Keratinocyte (primary cell): ENCODE measurements at regions not wholly inside any gene's neighbourhood (a gene's known extent, or its start where the extent isn't known, plus 50 kb on each side); places are given as distances from the start of the nearest gene placed in this dataset.

Source experiments
- DNase-seq: peaks from one replicate; pipeline ENCODE4 v3.0.0-alpha.2; 2011; ENCODE audit warnings: low read depth, missing footprints, low spot score
- FAIRE-seq: peaks from 2 replicates; lab custom pipeline; 2011; peaks lifted over from hg19 to GRCh38; lab: Jason Lieb, UNC
- H2AFZ ChIP-seq: 2 replicates; pipeline ENCODE4 v1.6.0; 2012; ENCODE audit warnings: low read length, control low read depth, inconsistent platforms; ENCODE audit not compliant: control insufficient read depth
- H3K27ac ChIP-seq: 2 replicates; pipeline ENCODE4 v1.5.1; 2011; ENCODE audit warnings: low read length; ENCODE audit not compliant: control insufficient read depth, insufficient read depth
- H3K27me3 ChIP-seq: 3 replicates; pipeline ENCODE4 v1.6.0; 2011; ENCODE audit warnings: low read length; ENCODE audit not compliant: control insufficient read depth, insufficient read depth; ENCODE audit errors: extremely low read depth
- H3K36me3 ChIP-seq, 2 experiments: 2 replicates in 1 of 2; 3 replicates in 1 of 2; pipeline ENCODE4 v1.5.1; 2011; ENCODE audit warnings: low read length in 2 of 2, mild to moderate bottlenecking in 1 of 2; ENCODE audit not compliant: control insufficient read depth in 2 of 2, insufficient read depth in 2 of 2; ENCODE audit errors: extremely low read depth in 1 of 2
- H3K4me1 ChIP-seq: 3 replicates; pipeline ENCODE4 v1.5.1; 2011; ENCODE audit warnings: low read length; ENCODE audit not compliant: control insufficient read depth, insufficient read depth; ENCODE audit errors: extremely low read depth
- H3K4me2 ChIP-seq: 3 replicates; pipeline ENCODE4 v1.6.0; 2011; ENCODE audit warnings: low read depth, low read length; ENCODE audit not compliant: control insufficient read depth, insufficient read depth; ENCODE audit errors: extremely low read depth
- H3K4me3 ChIP-seq, 3 experiments: fragments of 200-600 bp in 1 of 3; sonication (generic) in 1 of 3; 2 replicates in 2 of 3; 3 replicates in 1 of 3; pipeline ENCODE4 v1.5.1; 2011 to 2016; ENCODE audit warnings: low read length in 3 of 3, mild to moderate bottlenecking in 3 of 3, control low read depth in 2 of 3, inconsistent platforms in 1 of 3, low read depth in 1 of 3, mixed read lengths in 1 of 3, mixed run types in 1 of 3, moderate library complexity in 1 of 3; ENCODE audit not compliant: control insufficient read depth in 2 of 3, insufficient read depth in 2 of 3; ENCODE audit errors: extremely low read depth in 1 of 3
- H3K79me2 ChIP-seq: 2 replicates; pipeline ENCODE4 v1.6.0; 2012; ENCODE audit warnings: low read length; ENCODE audit not compliant: control insufficient read depth, insufficient read depth
- H3K9ac ChIP-seq: 3 replicates; pipeline ENCODE4 v1.6.0; 2011; ENCODE audit warnings: low read length; ENCODE audit not compliant: control insufficient read depth, insufficient read depth; ENCODE audit errors: extremely low read depth
- H3K9me1 ChIP-seq: 3 replicates; pipeline ENCODE4 v1.6.0; 2011; ENCODE audit warnings: low read length; ENCODE audit not compliant: control insufficient read depth, insufficient read depth; ENCODE audit errors: extremely low read depth
- H3K9me3 ChIP-seq: 2 replicates; pipeline ENCODE4 v1.5.1; 2012; ENCODE audit warnings: low read depth, low read length; ENCODE audit not compliant: control insufficient read depth
- H4K20me1 ChIP-seq: 3 replicates; pipeline ENCODE4 v1.6.0; 2011; ENCODE audit warnings: low read length; ENCODE audit not compliant: control insufficient read depth, insufficient read depth; ENCODE audit errors: extremely low read depth
- CTCF ChIP-seq, 3 experiments: IDR thresholded peaks in 1 of 3; conservative IDR thresholded peaks in 1 of 3; optimal IDR thresholded peaks in 1 of 3; 2 replicates in 2 of 3; 3 replicates in 1 of 3; pipeline versions ENCODE3 to v1.5.1; 2011; ENCODE audit warnings: low read length in 3 of 3, mild to moderate bottlenecking in 3 of 3, moderate library complexity in 2 of 3, control low read depth in 1 of 3, inconsistent platforms in 1 of 3; ENCODE audit not compliant: insufficient read depth in 2 of 3; ENCODE audit errors: extremely low read depth in 1 of 3
- EZH2 ChIP-seq: IDR thresholded peaks from one replicate; pipeline ENCODE4 v1.6.1; 2012; ENCODE audit warnings: inconsistent platforms, mild to moderate bottlenecking, low read length, moderate library complexity
- dilution Hi-C: fragments of 300-500 bp; cut with MboI; formaldehyde crosslinking; loops from one replicate; pipeline ENCODE4 v1.7.0; 2020; ENCODE audit warnings: low sequenced_read_pairs; ENCODE audit not compliant: extremely low pct_ligation_motif_present

- TF ChIP-seq CTCF (optimal IDR thresholded peaks at IDR 0.05 in 1 of 3, IDR thresholded peaks at IDR 0.05 in 1 of 3, conservative IDR thresholded peaks at IDR 0.05 in 1 of 3; ENCODE audit: extremely low read depth in 1 of 3, insufficient read depth in 2 of 3, low read length in 3 of 3) (no peak), EZH2 (no peak)
- no peak overlapping the region for H3K4me2 ChIP-seq
- H3K27ac ChIP-seq: no peak overlapping the region
- H3K9me3 ChIP-seq: no peaks in the 10 kb centered on the region
- H3K79me2 ChIP-seq: no peaks in the 10 kb centered on the region
- H2AFZ ChIP-seq: no peak overlapping the region
- no peak for FAIRE-seq
- peaks cover 8% of the 10 kb centered on the region for H3K27me3 ChIP-seq
- H3K4me1 ChIP-seq: peaks cover 5% of the 10 kb centered on the region
- dilution Hi-C loops: no loop called here
- H3K9me1 ChIP-seq: no peaks in the 10 kb centered on the region
- H3K4me3 ChIP-seq: no peak overlapping the region
- DNase-seq: no peak
- H4K20me1 ChIP-seq: no peaks in the 10 kb centered on the region
- H3K36me3 ChIP-seq: no peaks in the 10 kb centered on the region
- no peak overlapping the region for H3K9ac ChIP-seq
Observed at GRCh38 chr16:86926181-86927094, 348.1 kb downstream of the FOXL1 start.

- no peak overlapping the region for H2AFZ ChIP-seq
- H3K36me3 ChIP-seq: no peaks in the 10 kb centered on the region
- H4K20me1 ChIP-seq: no peaks in the 10 kb centered on the region
- H3K4me1 ChIP-seq: peaks cover 5% of the 10 kb centered on the region
- DNase-seq: no peak
- no peak overlapping the region for H3K9ac ChIP-seq
- no peak overlapping the region for H3K4me2 ChIP-seq
- H3K4me3 ChIP-seq: no peak overlapping the region
- dilution Hi-C loops: no loop called here
- no peak for FAIRE-seq
- peaks cover 5% of the 10 kb centered on the region for H3K9me3 ChIP-seq
- no peaks in the 10 kb centered on the region for H3K79me2 ChIP-seq
- H3K27ac ChIP-seq: no peak overlapping the region
- peaks cover 8% of the 10 kb centered on the region for H3K27me3 ChIP-seq
- no peaks in the 10 kb centered on the region for H3K9me1 ChIP-seq
- TF ChIP-seq CTCF (optimal IDR thresholded peaks at IDR 0.05 in 1 of 3, IDR thresholded peaks at IDR 0.05 in 1 of 3, conservative IDR thresholded peaks at IDR 0.05 in 1 of 3; ENCODE audit: extremely low read depth in 1 of 3, insufficient read depth in 2 of 3, low read length in 3 of 3) (no peak), EZH2 (no peak)
Observed at GRCh38 chr16:86927699-86928098, 349.4 kb downstream of the FOXL1 start.
